Neural progenitor cell (in vitro differentiated cells): ENCODE measurements at regions not wholly inside any gene's neighbourhood (a gene's known extent, or its start where the extent isn't known, plus 50 kb on each side); places are given as distances from the start of the nearest gene placed in this dataset.

Experiments
- EZH2 ChIP-seq: fragments of 200-600 bp; sonication (generic); IDR thresholded peaks from 2 replicates; pipeline ENCODE4 v1.6.1; 2017; ENCODE audit warnings: antibody characterized with exemption, mild to moderate bottlenecking, moderate library complexity
- EZH2phosphoT487 ChIP-seq: fragments of 200-600 bp; sonication (generic); IDR thresholded peaks from 2 replicates; pipeline ENCODE4 v1.6.1; 2017; ENCODE audit warnings: antibody characterized with exemption
- TF ChIP-seq, protein P1 (sequence below): fragments of 200-600 bp; sonication (generic); IDR thresholded peaks from 2 replicates; pipeline ENCODE4 v1.5.1; 2017; ENCODE audit warnings: antibody characterized with exemption, mild to moderate bottlenecking

DNA sequence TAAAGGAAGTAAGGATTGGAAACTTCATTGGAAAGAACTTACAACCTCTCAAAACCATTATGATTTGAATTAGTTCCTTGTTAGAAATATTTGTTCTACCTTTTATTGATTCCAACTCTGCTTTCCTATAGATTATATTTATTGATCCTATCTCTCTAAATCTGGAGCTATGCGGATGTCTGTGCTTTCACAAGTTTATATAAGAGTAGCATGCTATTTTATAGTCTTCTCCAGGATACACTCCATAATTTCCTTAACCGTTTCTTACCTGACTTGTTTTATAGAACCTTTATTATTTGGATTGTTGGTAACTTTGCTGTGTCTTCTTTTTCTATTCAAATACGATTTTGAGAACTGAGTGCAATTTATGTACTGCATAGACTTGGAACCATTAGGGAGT is 668.1 kb downstream of the RAPGEF2 start:
- TF ChIP-seq, protein P1, sequence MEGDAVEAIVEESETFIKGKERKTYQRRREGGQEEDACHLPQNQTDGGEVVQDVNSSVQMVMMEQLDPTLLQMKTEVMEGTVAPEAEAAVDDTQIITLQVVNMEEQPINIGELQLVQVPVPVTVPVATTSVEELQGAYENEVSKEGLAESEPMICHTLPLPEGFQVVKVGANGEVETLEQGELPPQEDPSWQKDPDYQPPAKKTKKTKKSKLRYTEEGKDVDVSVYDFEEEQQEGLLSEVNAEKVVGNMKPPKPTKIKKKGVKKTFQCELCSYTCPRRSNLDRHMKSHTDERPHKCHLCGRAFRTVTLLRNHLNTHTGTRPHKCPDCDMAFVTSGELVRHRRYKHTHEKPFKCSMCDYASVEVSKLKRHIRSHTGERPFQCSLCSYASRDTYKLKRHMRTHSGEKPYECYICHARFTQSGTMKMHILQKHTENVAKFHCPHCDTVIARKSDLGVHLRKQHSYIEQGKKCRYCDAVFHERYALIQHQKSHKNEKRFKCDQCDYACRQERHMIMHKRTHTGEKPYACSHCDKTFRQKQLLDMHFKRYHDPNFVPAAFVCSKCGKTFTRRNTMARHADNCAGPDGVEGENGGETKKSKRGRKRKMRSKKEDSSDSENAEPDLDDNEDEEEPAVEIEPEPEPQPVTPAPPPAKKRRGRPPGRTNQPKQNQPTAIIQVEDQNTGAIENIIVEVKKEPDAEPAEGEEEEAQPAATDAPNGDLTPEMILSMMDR, result no peak
- TF ChIP-seq EZH2phosphoT487 (no peak), EZH2 (no peak)
